Ramos (cell line): ENCODE measurements at regions not wholly inside any gene's neighbourhood (a gene's known extent, or its start where the extent isn't known, plus 50 kb on each side); places are given as distances from the start of the nearest gene placed in this dataset.

Experiments
- in situ Hi-C: fragments of 300-500 bp; cut with MboI; formaldehyde crosslinking; loops from one replicate; pipeline ENCODE4 v1.14.3; 2022; ENCODE audit warnings: low sequenced_read_pairs; ENCODE audit not compliant: unreplicated experiment

GRCh38 chr13:59479629-59480028 lies 684.1 kb downstream of the DIAPH3 start:
- in situ Hi-C loops = no loop called here

DNA sequence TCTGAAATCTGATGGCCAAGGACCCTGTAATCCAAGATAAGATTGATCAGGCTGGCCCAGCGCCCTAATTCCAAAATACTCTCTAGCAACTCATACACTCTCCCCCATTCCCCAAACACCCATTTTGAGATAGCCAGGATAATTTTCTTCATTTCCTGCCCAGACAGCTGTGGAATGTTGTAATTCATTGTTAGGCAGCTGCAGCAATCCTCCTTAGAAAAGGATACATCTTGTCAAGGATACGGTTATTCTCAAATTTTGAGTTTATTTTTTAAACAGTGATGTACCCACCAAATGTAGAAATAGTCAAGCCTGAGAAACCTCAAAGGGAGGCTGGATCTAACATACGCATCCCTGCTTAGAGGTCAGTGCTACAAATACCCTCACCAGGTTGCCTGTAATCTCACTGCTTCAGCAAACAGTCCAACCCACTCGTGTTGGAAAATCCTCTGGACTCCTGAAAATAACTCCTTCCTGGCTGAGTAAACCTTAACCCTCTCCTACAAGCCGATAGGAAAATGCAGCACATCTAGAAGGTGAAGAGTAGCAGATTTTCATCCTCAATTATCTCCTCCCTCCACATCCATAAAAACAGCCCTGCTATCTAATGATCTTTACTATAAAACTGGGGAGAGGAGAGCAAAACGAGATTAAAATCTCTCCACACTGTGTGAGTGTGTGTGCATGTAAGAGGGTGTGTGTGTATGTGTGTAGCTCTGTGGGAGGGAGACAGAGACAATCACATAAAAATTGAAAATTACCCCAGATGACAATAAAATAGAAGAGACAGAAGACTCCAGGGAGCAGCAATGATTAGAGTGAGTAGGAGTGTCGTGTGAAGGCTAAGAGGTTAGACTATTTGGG lies 683.1 kb downstream of the DIAPH3 start:
- in situ Hi-C loops = no loop called here

DNA sequence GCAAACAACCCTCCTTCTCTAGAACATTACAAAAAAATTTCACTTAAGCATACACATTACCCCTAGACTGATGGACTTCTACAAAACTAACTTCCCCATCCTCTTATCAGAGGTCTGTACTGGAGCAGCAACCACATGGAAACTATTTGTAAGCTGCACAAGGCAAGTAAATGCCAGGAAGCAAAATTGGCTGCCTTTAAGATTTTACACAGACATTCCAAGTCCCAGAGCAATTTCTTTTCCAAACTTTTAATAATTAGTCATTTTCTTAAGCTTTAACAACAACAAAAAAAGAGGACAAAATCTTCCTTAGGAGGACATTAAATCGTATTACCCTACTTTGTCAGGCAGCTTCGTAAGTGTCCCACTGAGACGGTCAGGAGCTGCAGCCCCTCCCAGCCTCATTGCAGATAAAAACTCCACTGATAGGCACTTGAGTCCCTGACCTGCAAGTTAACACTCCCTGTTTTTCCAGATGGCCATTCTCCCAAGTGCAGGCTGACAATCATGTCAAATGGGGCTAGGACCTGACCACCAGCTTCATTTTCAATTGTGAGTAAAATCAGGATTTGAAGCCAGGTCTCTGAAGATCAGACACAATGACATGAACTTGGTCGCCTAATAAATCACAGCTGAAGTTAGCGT lies 680.1 kb downstream of the DIAPH3 start:
- in situ Hi-C loops = no loop called here

- in situ Hi-C loops = no loop called here
Measured at GRCh38 chr13:59487883-59488282, 675.8 kb downstream of the DIAPH3 start.

DNA sequence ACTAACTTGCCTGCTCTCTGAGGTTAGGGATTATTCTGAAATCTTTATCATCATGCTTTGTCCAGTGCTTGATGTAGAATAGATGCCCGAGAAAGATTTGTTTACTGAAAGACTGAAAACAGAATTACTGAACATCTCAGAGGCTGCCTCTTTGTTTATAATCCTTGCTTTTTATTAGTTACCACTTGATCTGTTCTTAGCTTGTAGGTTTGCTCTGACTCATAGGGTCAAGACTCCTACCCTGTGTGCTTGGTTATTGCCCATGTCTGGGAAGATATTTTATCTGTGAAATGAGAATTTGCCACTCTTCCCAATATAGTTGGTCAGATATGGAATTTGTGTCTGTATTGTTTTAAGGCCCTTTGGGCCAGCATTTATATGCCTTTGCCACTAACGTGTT lies 675.3 kb downstream of the DIAPH3 start:
- in situ Hi-C loops = no loop called here

DNA sequence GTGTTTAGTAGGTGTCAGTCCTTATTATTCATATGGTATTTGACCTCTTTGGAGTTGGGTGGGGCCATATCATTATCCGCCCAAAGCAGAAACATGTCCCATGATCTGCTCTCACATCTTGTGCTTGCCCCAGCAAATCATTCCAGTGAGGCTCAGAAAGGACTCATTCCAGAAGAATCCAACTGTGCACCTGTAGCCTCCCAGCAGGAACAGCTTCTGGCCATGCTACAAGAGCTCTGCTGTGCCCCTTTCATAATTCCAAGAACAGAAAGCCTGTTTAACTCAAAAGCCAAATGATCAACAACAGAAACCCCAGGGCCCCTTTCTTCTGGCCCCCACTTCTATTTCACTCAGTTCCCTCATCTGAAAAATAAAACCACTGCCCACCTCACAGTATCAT lies 673.1 kb downstream of the DIAPH3 start:
- in situ Hi-C loops = no loop called here

DNA sequence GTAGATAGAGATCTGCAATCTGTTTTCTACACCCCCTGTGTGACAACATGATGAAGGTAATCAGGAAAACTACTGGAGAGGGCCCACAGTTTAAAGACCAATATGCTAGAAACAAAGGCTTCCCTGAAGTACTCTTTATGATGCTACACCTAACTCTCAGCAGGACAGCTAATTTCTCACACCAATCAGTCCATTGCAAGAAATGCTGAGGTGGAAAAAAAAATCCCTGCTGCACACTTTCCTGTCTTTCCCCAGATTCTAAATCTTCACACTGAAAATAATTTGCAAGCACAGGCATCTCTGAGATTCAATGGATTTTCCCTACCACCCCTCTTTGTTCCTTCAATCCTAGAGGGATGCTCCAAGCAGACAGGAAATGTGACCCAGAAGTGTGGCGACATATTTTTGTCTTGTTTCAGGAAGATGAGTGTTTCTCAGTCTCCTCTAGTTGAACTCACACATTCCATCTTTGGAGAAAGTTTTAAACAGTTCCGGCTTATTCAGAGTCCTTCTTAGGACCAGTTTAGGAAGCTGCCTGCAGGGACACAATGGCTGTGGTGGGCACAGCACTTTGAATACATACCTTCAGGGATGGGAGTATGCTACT lies 671.6 kb downstream of the DIAPH3 start:
- in situ Hi-C loops = no loop called here

- in situ Hi-C loops = no loop called here
Measured at GRCh38 chr13:59493436-59493965, 670.2 kb downstream of the DIAPH3 start.

DNA sequence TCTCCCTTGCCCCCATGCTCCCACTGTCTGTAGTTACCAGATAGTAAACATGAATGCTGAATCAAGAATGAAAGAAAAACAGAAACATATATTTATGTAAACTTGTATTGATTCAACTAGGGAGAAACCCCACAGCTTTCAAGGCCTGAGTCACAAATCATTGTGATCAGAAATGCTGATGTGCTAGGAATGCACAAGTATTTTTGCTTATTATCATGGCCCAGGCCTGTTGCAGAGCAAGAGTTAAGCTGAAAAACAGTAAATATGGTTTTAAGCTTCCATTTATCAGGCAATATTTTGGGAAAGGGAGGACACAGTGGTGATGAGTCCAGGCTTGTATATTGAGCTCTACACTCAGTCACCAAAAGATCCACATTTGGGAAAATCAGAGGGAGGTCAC lies 669.6 kb downstream of the DIAPH3 start:
- in situ Hi-C loops = no loop called here

- in situ Hi-C loops = no loop called here
Measured at GRCh38 chr13:59494560-59494970, 669.2 kb downstream of the DIAPH3 start.

GRCh38 chr13:59495299-59495698 lies 668.4 kb downstream of the DIAPH3 start:
- in situ Hi-C loops = no loop called here

DNA sequence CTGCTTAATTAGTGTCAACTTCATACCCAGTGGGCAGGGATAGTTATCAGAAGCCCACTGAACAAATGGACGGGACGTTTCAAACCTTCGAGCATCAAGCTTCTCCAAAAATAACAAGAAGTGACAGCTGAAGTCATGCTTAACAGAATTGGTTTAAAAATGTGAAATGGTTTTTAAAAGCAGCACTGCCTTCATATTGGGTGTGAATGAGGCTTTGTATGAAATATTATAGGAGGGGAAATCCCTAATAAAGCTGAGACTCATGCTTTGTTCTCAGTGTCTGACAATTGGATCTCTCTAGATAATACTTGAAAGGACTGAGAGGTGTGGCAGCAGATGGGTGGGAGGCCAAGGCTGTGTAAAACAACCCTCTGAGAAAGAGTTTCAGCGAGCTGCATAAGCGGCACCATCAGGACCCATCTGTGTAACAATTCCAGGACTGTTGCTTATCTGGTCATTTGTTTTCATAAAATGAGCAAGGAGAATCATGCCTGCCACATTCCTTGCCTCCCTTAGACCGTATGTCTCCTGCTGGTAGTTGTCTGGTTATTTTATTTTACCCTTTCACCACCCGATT lies 667.7 kb downstream of the DIAPH3 start:
- in situ Hi-C loops = no loop called here

DNA sequence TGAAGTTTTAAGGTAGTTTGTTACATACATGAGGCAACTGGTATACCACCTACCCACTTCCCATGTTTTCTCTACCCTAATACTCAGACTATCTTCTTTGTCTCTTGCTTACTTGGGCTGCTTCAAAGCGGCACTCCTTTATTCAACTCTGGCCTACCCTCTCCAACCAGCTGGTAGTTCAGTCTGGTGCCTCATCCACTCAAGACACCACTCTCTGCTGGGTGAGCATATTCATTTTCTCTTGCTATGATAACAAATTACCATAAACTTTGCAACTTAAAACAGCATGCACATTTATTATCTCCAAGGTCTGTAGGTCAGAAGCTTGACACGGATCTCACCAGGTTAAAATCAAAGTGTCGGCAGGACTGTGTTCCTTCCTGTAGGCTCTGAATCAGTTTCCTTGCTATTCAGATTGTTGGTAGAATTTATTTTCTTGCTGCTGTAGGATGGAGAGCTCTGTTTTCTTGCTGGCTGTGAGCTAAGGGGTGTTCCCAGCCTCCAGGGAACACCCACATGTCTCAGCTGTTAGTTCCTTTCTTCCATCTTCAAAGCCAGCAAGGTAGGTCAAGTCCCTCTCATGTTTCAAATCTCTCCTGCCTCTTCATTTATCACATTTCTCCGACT lies 666.0 kb downstream of the DIAPH3 start:
- in situ Hi-C loops = no loop called here

DNA sequence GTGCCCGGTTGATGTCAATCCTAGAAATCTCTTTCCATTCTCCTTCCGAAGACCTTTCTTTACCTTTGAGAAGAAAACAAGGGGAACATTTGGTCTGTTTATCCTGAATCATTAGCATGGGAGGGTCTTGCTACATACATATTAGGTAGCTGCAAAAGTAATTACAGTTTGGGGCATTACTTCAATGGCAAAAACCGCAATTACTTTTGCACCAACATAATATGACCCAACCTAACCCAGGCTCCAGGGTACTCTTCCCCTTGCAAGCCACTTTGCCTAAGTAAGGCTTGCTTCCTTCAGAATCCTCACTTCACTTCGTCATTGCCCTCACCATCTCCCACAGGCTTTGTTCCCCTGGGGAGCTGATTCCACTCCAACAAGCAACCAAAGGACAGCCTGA lies 662.7 kb downstream of the DIAPH3 start:
- in situ Hi-C loops = no loop called here

- in situ Hi-C loops = no loop called here
Measured at GRCh38 chr13:59504407-59504806, 659.3 kb downstream of the DIAPH3 start.

GRCh38 chr13:59510386-59510785 lies 653.3 kb downstream of the DIAPH3 start:
- in situ Hi-C loops = no loop called here

DNA sequence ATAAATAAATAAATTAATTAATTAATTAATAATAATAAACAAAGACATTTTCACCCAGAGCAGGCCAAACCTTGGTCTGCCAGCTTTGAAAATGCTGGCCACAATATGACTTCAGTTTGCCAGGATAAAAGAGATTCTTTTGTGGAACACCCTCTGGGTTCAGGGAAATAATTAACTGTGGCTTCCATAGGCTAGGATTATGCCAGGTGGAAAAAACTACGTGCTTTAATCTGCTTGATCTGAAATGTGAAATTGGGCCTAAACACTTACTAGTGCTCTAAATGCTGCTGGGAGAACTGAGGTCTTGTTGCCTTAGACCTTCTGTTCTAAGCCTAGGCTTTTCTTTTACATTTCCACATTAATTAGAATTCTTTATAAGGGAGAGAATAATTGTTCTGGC lies 650.0 kb downstream of the DIAPH3 start:
- in situ Hi-C loops = no loop called here

GRCh38 chr13:59514316-59514715 lies 649.4 kb downstream of the DIAPH3 start:
- in situ Hi-C loops = no loop called here

DNA sequence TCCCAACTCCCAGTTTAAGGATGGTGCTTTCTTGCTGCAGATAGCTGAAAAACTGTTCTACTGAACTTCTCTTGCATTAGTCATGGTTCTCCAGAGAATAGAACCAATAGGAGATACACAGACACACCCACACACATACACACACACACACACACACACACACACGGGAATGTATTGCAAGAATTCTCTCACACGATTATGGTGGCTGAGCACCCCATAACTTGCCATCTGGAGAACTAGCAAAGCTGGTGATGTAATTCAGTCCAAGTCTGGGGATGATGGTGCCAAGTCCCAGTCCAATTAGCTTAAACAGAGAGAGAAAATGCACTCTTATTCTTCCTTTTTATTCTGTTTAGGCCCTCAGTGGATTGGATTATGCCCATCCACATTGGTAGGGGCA lies 643.9 kb downstream of the DIAPH3 start:
- in situ Hi-C loops = no loop called here

DNA sequence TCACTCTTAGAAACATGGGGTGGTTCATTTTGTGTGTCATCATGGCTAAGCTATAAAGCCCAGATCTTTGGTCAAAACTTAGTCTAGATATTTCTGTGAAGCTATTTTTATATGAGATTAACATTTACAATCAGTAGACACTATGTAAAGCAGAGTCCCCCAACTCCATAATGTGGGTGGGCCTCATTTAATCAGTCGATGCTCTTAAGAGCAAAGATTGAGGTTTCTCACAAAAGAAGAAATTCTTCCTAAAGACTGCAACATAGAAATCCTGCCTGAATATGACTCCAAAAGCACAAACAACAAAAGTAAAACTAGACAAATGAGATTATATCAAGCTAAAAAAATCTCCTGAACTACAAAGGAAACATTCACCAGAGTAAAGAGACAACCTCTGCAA lies 642.2 kb downstream of the DIAPH3 start:
- in situ Hi-C loops = no loop called here
